GM23338 (cell line): ENCODE measurements at regions not wholly inside any gene's neighbourhood (a gene's known extent, or its start where the extent isn't known, plus 50 kb on each side); places are given as distances from the start of the nearest gene placed in this dataset.

Experiments
- ATAC-seq: fragments of 200-7000 bp; cut with Tn5 transposase; 3 replicates; pipeline ENCODE4 v1.9.1; 2020
- DNase-seq: peaks from one replicate; pipeline ENCODE4 v3.0.0-alpha.2; 2015; ENCODE audit warnings: low spot score
- H2AFZ ChIP-seq: fragments of 200-600 bp; sonication (generic); 2 replicates; pipeline ENCODE4 v1.8.0; 2016; ENCODE audit warnings: antibody characterized with exemption, mild to moderate bottlenecking, moderate library complexity
- H3F3A ChIP-seq: fragments of 200-600 bp; sonication (generic); replicated peaks from 2 replicates; pipeline ENCODE4 v1.8.0; 2017; ENCODE audit warnings: antibody characterized with exemption, mixed run types, low read depth
- H3K27ac ChIP-seq: fragments of 200-600 bp; sonication (generic); 2 replicates; pipeline ENCODE4 v1.6.1; 2016; ENCODE audit warnings: low read depth
- H3K27me3 ChIP-seq: fragments of 200-600 bp; sonication (generic); 2 replicates; pipeline ENCODE4 v1.8.0; 2016; ENCODE audit warnings: mild to moderate bottlenecking, mixed run types, moderate library complexity; ENCODE audit not compliant: insufficient read depth
- H3K36me3 ChIP-seq: fragments of 200-600 bp; sonication (generic); 2 replicates; pipeline ENCODE4 v1.8.0; 2016; ENCODE audit warnings: mild to moderate bottlenecking; ENCODE audit not compliant: insufficient read depth
- H3K4me1 ChIP-seq: fragments of 200-600 bp; sonication (generic); 2 replicates; pipeline ENCODE4 v1.8.0; 2016; ENCODE audit warnings: mild to moderate bottlenecking, moderate library complexity; ENCODE audit not compliant: insufficient read depth
- H3K4me2 ChIP-seq: fragments of 200-600 bp; sonication (generic); 2 replicates; pipeline ENCODE4 v1.7.1; 2017; ENCODE audit warnings: mixed run types
- H3K4me3 ChIP-seq: fragments of 200-600 bp; sonication (generic); 2 replicates; pipeline ENCODE4 v1.6.1; 2016; ENCODE audit warnings: mixed run types
- H3K79me2 ChIP-seq: fragments of 200-600 bp; sonication (generic); replicated peaks from 2 replicates; pipeline ENCODE4 v1.8.0; 2017; ENCODE audit warnings: mild to moderate bottlenecking; ENCODE audit not compliant: insufficient read depth
- H3K9me2 ChIP-seq: fragments of 200-600 bp; sonication (generic); 2 replicates; pipeline ENCODE4 v1.8.0; 2017; ENCODE audit not compliant: insufficient read depth
- H4K20me1 ChIP-seq: fragments of 200-600 bp; sonication (generic); replicated peaks from 2 replicates; pipeline ENCODE4 v1.8.0; 2017; ENCODE audit warnings: mild to moderate bottlenecking; ENCODE audit not compliant: insufficient read depth
- H3K27ac Mint-ChIP-seq: 2 replicates; pipeline ENCODE4 v1.8.0; 2020; ENCODE audit warnings: inconsistent platforms, mild to moderate bottlenecking, moderate library complexity, mixed read lengths
- H3K27me3 Mint-ChIP-seq: 3 replicates; pipeline ENCODE4 v1.8.0; 2022; ENCODE audit warnings: low read depth, mild to moderate bottlenecking, moderate library complexity, mixed read lengths, inconsistent platforms; ENCODE audit not compliant: insufficient read depth, poor library complexity
- H3K36me3 Mint-ChIP-seq: 3 replicates; pipeline ENCODE4 v1.8.0; 2021; ENCODE audit warnings: low read depth, mild to moderate bottlenecking, inconsistent platforms, moderate library complexity, mixed read lengths
- H3K4me1 Mint-ChIP-seq: 3 replicates; pipeline ENCODE4 v1.8.0; 2020; ENCODE audit warnings: mild to moderate bottlenecking, inconsistent platforms, mixed read lengths
- H3K4me3 Mint-ChIP-seq: 3 replicates; pipeline ENCODE4 v1.8.0; 2021; ENCODE audit warnings: moderate library complexity, mild to moderate bottlenecking, inconsistent platforms, mixed read lengths
- H3K9me3 Mint-ChIP-seq: 3 replicates; pipeline ENCODE4 v1.8.0; 2020; ENCODE audit warnings: moderate library complexity, mild to moderate bottlenecking, inconsistent platforms, mixed read lengths
- EZH2phosphoT487 ChIP-seq: fragments of 200-600 bp; sonication (generic); IDR thresholded peaks from one replicate; pipeline ENCODE4 v1.8.1; 2018; ENCODE audit warnings: antibody characterized with exemption; ENCODE audit not compliant: unreplicated experiment
- JUNB ChIP-seq: IDR thresholded peaks from one replicate; pipeline ENCODE4 v1.6.1; 2016; ENCODE audit warnings: antibody characterized with exemption; ENCODE audit not compliant: unreplicated experiment
- NANOG ChIP-seq: IDR thresholded peaks from 2 replicates; pipeline ENCODE4 v1.6.1; 2016; ENCODE audit warnings: antibody characterized with exemption, borderline replicate concordance
- POLR2AphosphoS5 ChIP-seq: IDR thresholded peaks from 2 replicates; pipeline ENCODE4 v1.6.1; 2016; ENCODE audit warnings: antibody characterized with exemption, low read depth
- STAT1 ChIP-seq: IDR thresholded peaks from one replicate; pipeline ENCODE4 v1.6.1; 2016; ENCODE audit warnings: antibody characterized with exemption; ENCODE audit not compliant: unreplicated experiment
- ZNF114 ChIP-seq: fragments of 250-450 bp; sonication (Bioruptor Pico); IDR thresholded peaks from 2 replicates; pipeline ENCODE4 v1.5.0; 2020; ENCODE audit warnings: mild to moderate bottlenecking, moderate library complexity
- ZNF331 ChIP-seq: fragments of 250-450 bp; sonication (Bioruptor Pico); IDR thresholded peaks from 2 replicates; pipeline ENCODE4 v1.5.0; 2020; ENCODE audit warnings: low read depth, mild to moderate bottlenecking, moderate library complexity
- TF ChIP-seq, protein P1 (sequence below): IDR thresholded peaks from 2 replicates; pipeline ENCODE4 v1.6.1; 2016; ENCODE audit warnings: antibody characterized with exemption
- TF ChIP-seq, protein P2 (sequence below): IDR thresholded peaks from one replicate; pipeline ENCODE4 v1.6.1; 2018; ENCODE audit warnings: antibody characterized with exemption; ENCODE audit not compliant: unreplicated experiment
- TF ChIP-seq, protein P3 (sequence below), 2 experiments: fragments of 200-600 bp in 1 of 2; sonication (generic) in 1 of 2; conservative IDR thresholded peaks; 2 replicates each; pipeline versions ENCODE4 v1.5.1 to v1.6.1; 2016 to 2017; ENCODE audit warnings: antibody characterized with exemption in 2 of 2, low read depth in 2 of 2, mild to moderate bottlenecking in 2 of 2, moderate library complexity in 1 of 2

DNA sequence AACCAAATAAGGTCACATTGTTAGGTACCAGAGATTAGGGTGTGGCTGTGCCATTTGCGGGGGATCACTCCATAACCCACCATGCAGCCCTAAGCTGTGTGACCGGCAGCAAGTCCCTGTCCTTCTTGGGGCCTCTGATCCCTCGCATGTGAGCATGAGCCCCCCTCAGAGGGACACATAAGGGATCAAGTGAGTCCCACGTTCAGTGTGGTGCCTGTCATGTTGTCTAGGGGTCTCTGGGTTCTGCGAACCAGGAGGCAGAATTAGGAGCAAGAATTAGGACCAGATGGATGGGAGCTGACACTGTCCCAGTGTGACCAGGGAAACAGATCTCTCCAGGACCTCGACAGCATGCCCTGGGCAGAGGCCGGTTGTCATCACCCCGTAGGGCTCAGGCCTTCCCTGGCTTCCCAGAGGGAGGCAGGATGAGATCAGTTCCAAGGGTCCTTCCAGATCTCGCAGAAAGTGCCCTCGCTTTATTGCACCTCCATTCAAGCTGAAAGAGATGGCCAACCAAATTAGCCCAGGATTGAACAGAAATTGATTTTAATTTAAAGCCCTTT lies 113.2 kb upstream of the OTOS start (continued):
- TF ChIP-seq, protein P1, sequence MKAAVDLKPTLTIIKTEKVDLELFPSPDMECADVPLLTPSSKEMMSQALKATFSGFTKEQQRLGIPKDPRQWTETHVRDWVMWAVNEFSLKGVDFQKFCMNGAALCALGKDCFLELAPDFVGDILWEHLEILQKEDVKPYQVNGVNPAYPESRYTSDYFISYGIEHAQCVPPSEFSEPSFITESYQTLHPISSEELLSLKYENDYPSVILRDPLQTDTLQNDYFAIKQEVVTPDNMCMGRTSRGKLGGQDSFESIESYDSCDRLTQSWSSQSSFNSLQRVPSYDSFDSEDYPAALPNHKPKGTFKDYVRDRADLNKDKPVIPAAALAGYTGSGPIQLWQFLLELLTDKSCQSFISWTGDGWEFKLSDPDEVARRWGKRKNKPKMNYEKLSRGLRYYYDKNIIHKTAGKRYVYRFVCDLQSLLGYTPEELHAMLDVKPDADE, result no peak
- TF ChIP-seq EZH2phosphoT487 (no peak), POLR2AphosphoS5 (no peak), ZNF331 (no peak), JUNB (no peak), ZNF114 (CRISPR knock-in tag) (no peak), NANOG (no peak)
- TF ChIP-seq, protein P2, sequence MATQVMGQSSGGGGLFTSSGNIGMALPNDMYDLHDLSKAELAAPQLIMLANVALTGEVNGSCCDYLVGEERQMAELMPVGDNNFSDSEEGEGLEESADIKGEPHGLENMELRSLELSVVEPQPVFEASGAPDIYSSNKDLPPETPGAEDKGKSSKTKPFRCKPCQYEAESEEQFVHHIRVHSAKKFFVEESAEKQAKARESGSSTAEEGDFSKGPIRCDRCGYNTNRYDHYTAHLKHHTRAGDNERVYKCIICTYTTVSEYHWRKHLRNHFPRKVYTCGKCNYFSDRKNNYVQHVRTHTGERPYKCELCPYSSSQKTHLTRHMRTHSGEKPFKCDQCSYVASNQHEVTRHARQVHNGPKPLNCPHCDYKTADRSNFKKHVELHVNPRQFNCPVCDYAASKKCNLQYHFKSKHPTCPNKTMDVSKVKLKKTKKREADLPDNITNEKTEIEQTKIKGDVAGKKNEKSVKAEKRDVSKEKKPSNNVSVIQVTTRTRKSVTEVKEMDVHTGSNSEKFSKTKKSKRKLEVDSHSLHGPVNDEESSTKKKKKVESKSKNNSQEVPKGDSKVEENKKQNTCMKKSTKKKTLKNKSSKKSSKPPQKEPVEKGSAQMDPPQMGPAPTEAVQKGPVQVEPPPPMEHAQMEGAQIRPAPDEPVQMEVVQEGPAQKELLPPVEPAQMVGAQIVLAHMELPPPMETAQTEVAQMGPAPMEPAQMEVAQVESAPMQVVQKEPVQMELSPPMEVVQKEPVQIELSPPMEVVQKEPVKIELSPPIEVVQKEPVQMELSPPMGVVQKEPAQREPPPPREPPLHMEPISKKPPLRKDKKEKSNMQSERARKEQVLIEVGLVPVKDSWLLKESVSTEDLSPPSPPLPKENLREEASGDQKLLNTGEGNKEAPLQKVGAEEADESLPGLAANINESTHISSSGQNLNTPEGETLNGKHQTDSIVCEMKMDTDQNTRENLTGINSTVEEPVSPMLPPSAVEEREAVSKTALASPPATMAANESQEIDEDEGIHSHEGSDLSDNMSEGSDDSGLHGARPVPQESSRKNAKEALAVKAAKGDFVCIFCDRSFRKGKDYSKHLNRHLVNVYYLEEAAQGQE, result no peak
- TF ChIP-seq, protein P3, sequence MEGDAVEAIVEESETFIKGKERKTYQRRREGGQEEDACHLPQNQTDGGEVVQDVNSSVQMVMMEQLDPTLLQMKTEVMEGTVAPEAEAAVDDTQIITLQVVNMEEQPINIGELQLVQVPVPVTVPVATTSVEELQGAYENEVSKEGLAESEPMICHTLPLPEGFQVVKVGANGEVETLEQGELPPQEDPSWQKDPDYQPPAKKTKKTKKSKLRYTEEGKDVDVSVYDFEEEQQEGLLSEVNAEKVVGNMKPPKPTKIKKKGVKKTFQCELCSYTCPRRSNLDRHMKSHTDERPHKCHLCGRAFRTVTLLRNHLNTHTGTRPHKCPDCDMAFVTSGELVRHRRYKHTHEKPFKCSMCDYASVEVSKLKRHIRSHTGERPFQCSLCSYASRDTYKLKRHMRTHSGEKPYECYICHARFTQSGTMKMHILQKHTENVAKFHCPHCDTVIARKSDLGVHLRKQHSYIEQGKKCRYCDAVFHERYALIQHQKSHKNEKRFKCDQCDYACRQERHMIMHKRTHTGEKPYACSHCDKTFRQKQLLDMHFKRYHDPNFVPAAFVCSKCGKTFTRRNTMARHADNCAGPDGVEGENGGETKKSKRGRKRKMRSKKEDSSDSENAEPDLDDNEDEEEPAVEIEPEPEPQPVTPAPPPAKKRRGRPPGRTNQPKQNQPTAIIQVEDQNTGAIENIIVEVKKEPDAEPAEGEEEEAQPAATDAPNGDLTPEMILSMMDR (conservative IDR thresholded peaks at IDR 0.05; ENCODE audit: low read depth in 2 of 2), result no peak

DNA sequence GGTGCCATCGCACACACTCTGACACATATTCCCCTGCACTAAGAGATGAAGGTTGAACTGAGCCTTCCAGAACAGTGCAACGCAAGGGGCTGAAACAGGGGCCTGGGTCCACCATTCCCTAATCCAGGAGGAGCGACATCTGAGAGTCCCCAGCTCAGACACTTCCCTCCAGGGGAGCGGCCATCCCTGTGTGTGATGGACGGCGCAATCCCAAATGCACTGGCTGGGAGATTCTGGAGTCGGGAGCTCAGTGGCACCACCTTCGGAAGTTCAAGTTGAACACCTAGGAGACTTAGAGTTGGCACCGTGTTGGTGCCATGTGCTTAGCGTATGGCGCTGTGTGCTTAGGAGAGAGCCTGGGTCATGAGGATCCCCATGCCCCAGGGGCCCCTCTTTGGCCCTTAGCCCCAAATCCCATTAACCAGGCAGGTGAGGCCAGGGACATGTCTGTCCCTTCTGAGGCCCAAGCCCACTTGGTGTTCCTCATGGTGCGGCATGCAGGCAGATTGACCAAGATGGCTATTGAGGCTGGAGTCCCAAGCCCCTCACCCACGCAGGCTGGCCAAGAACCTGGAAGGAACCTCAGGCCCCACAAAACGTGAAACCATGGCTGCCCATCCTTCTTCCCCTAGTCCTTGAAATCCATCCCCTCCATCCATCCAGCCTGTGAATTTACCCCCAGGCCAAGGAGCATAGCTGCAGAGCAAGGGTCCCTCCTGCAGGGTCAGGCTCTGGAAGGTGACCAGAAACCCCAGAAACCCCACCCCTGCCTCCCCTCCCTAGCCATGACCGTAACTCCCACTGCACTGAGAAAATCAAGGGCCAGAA lies 114.1 kb upstream of the OTOS start:
- TF ChIP-seq STAT1, result no peak
- no peak overlapping the region for H3K4me3 ChIP-seq
- H3K27ac Mint-ChIP-seq, result no peak overlapping the region
- H4K20me1 ChIP-seq, result no peaks in the 10 kb centered on the region
- H3K4me2 ChIP-seq, result no peak overlapping the region
- H3K27me3 ChIP-seq, result no peaks in the 10 kb centered on the region
- ATAC-seq (no peak), DNase-seq (no peak)
- 0 out of 2 replicates have a peak, but pooled peaks cover 6% of the 10 kb centered on the region for H3K9me2 ChIP-seq
- peaks cover 11% of the 10 kb centered on the region for H3K27me3 Mint-ChIP-seq
- H3K27ac ChIP-seq, result no peak overlapping the region
- no peak overlapping the region for H2AFZ ChIP-seq
- H3K4me1 Mint-ChIP-seq, result peaks cover 11% of the 10 kb centered on the region
- no peak overlapping the region for H3K4me3 Mint-ChIP-seq
- no peaks in the 10 kb centered on the region for H3K79me2 ChIP-seq
- no peaks in the 10 kb centered on the region for H3F3A ChIP-seq
- H3K36me3 ChIP-seq, result no peaks in the 10 kb centered on the region
- peaks cover 6% of the 10 kb centered on the region for H3K36me3 Mint-ChIP-seq
- H3K4me1 ChIP-seq, result no peaks in the 10 kb centered on the region
- peaks cover 16% of the 10 kb centered on the region for H3K9me3 Mint-ChIP-seq
